HK-2 (cell line): ENCODE measurements at regions not wholly inside any gene's neighbourhood (a gene's known extent, or its start where the extent isn't known, plus 50 kb on each side); places are given as distances from the start of the nearest gene placed in this dataset.

Experiments
- DNase-seq: peaks from one replicate; pipeline ENCODE4 v3.0.0-alpha.2; 2018; ENCODE audit not compliant: unreplicated experiment

- DNase-seq: no peak
These were observed 297.9 kb downstream of the TLE1 start for GRCh38 chr9:81391457-81391825.

- DNase-seq: no peak
These were observed 298.4 kb downstream of the TLE1 start for GRCh38 chr9:81390792-81391456.

- DNase-seq: peak; percentile 46
These were observed 299.8 kb downstream of the TLE1 start for GRCh38 chr9:81389569-81389993.

GRCh38 chr9:81388831-81389230 lies 300.5 kb downstream of the TLE1 start:
- DNase-seq: no peak

- no peak for DNase-seq
These were observed 301.8 kb downstream of the TLE1 start for GRCh38 chr9:81387360-81388106.

- DNase-seq: no peak
These were observed 304.4 kb downstream of the TLE1 start for GRCh38 chr9:81384911-81385310.

- no peak for DNase-seq
These were observed 307.1 kb downstream of the TLE1 start for GRCh38 chr9:81382281-81382680.

GRCh38 chr9:81381694-81382093 lies 307.7 kb downstream of the TLE1 start:
- DNase-seq: no peak

GRCh38 chr9:81380504-81381359 lies 308.6 kb downstream of the TLE1 start:
- DNase-seq: no peak

- no peak for DNase-seq
These were observed 309.7 kb downstream of the TLE1 start for GRCh38 chr9:81379655-81380054.

GRCh38 chr9:81377921-81378320 lies 311.4 kb downstream of the TLE1 start:
- no peak for DNase-seq

GRCh38 chr9:81377320-81377719 lies 312.0 kb downstream of the TLE1 start:
- DNase-seq: no peak

- no peak for DNase-seq
These were observed 313.9 kb downstream of the TLE1 start for GRCh38 chr9:81375187-81376100.

GRCh38 chr9:81374459-81375186 lies 314.7 kb downstream of the TLE1 start:
- no peak for DNase-seq

- DNase-seq: no peak
These were observed 316.1 kb downstream of the TLE1 start for GRCh38 chr9:81373294-81373693.

- DNase-seq: no peak
These were observed 316.6 kb downstream of the TLE1 start for GRCh38 chr9:81372628-81373191.

- no peak for DNase-seq
These were observed 317.5 kb downstream of the TLE1 start for GRCh38 chr9:81371824-81372223.

GRCh38 chr9:81370650-81371049 lies 318.7 kb downstream of the TLE1 start:
- no peak for DNase-seq

GRCh38 chr9:81370096-81370495 lies 319.3 kb downstream of the TLE1 start:
- no peak for DNase-seq

- no peak for DNase-seq
These were observed 320.2 kb downstream of the TLE1 start for GRCh38 chr9:81369121-81369520.
